ENCODE measurements at regions not wholly inside any gene's neighbourhood (a gene's known extent, or its start where the extent isn't known, plus 50 kb on each side); places are given as distances from the start of the nearest gene placed in this dataset.

- no peak for DNase-seq (ENCODE audit: low spot score)
- no peak overlapping the region for H3K4me3 Mint-ChIP-seq
- no peaks in the 10 kb centered on the region for H3K27me3 Mint-ChIP-seq (ENCODE audit: insufficient read depth, low read depth)
- H4K20me1 ChIP-seq (ENCODE audit: low read depth), result no peaks in the 10 kb centered on the region
- no peak overlapping the region for H3K9ac ChIP-seq
- no peaks in the 10 kb centered on the region for H3F3A ChIP-seq (ENCODE audit: low read depth)
- no peak overlapping the region for H3K27ac Mint-ChIP-seq
- H3K4me1 ChIP-seq, result no peaks in the 10 kb centered on the region
- H3K27ac ChIP-seq, result no peak overlapping the region
- H3K36me3 Mint-ChIP-seq, result no peaks in the 10 kb centered on the region
- no peaks in the 10 kb centered on the region for H3K79me2 ChIP-seq (ENCODE audit: low read depth)
- no peaks in the 10 kb centered on the region for H3K4me1 Mint-ChIP-seq
- H3K4me2 ChIP-seq, result no peak overlapping the region
- H2AFZ ChIP-seq (replicated peaks), result no peak overlapping the region
- peaks cover 3% of the 10 kb centered on the region for H3K9me3 ChIP-seq (ENCODE audit: low read depth)
- H3K36me3 ChIP-seq, result no peaks in the 10 kb centered on the region
- no peaks in the 10 kb centered on the region for H3K27me3 ChIP-seq
- H3K9me3 Mint-ChIP-seq, result peaks cover 8% of the 10 kb centered on the region
- TF ChIP-seq CTCF (IDR thresholded peaks at IDR 0.05) (no peak), EZH2phosphoT487 (IDR thresholded peaks at IDR 0.05) (no peak), EZH2 (IDR thresholded peaks at IDR 0.05) (no peak)
- H3K4me3 ChIP-seq, result no peak overlapping the region
Measured at GRCh38 chr7:131786204-131786603, 229.8 kb upstream of the PODXL start.

- H3K9ac ChIP-seq, result no peak overlapping the region
- peaks cover 2% of the 10 kb centered on the region for H3K27me3 Mint-ChIP-seq (ENCODE audit: insufficient read depth, low read depth)
- no peaks in the 10 kb centered on the region for H3K4me1 Mint-ChIP-seq
- no peaks in the 10 kb centered on the region for H3K79me2 ChIP-seq (ENCODE audit: low read depth)
- H2AFZ ChIP-seq (replicated peaks), result no peak overlapping the region
- H3K27me3 ChIP-seq, result no peaks in the 10 kb centered on the region
- no peaks in the 10 kb centered on the region for H4K20me1 ChIP-seq (ENCODE audit: low read depth)
- no peak overlapping the region for H3K4me2 ChIP-seq
- no peak for TF ChIP-seq EZH2phosphoT487 (IDR thresholded peaks at IDR 0.05)
- no peak for TF ChIP-seq EZH2 (IDR thresholded peaks at IDR 0.05)
- no peak for TF ChIP-seq CTCF (IDR thresholded peaks at IDR 0.05)
- no peak overlapping the region for H3K4me3 ChIP-seq
- H3K4me1 ChIP-seq, result peaks cover 5% of the 10 kb centered on the region
- H3K9me3 ChIP-seq (ENCODE audit: low read depth), result no peaks in the 10 kb centered on the region
- no peak for DNase-seq (ENCODE audit: low spot score)
- no peaks in the 10 kb centered on the region for H3F3A ChIP-seq (ENCODE audit: low read depth)
- no peak overlapping the region for H3K27ac Mint-ChIP-seq
- no peak overlapping the region for H3K4me3 Mint-ChIP-seq
- no peaks in the 10 kb centered on the region for H3K36me3 ChIP-seq
- no peaks in the 10 kb centered on the region for H3K9me3 Mint-ChIP-seq
- no peak overlapping the region for H3K27ac ChIP-seq
- H3K36me3 Mint-ChIP-seq, result no peaks in the 10 kb centered on the region
Measured at GRCh38 chr7:131778601-131779000, 222.2 kb upstream of the PODXL start.

GRCh38 chr7:131774419-131775220 lies 218.2 kb upstream of the PODXL start:
- Histone ChIP-seq H3K9ac (no peak overlapping the region), H3K27me3 (no peaks in the 10 kb centered on the region), H4K20me1 (ENCODE audit: low read depth) (no peaks in the 10 kb centered on the region), H3K4me1 (peaks cover 5% of the 10 kb centered on the region), H2AFZ (replicated peaks) (peak overlapping the region; percentile 4), H3F3A (ENCODE audit: low read depth) (no peaks in the 10 kb centered on the region), H3K4me2 (no peak overlapping the region), H3K79me2 (ENCODE audit: low read depth) (no peaks in the 10 kb centered on the region), H3K9me3 (ENCODE audit: low read depth) (no peaks in the 10 kb centered on the region), H3K36me3 (no peaks in the 10 kb centered on the region), H3K4me3 (no peak overlapping the region), H3K27ac (no peak overlapping the region)
- Mint-ChIP-seq H3K4me1 (no peaks in the 10 kb centered on the region), H3K9me3 (no peaks in the 10 kb centered on the region), H3K27me3 (ENCODE audit: insufficient read depth, low read depth) (peaks cover 4% of the 10 kb centered on the region), H3K4me3 (no peak overlapping the region), H3K36me3 (no peaks in the 10 kb centered on the region), H3K27ac (no peak overlapping the region)
- no peak for DNase-seq (ENCODE audit: low spot score)
- TF ChIP-seq EZH2phosphoT487 (IDR thresholded peaks at IDR 0.05) (no peak), EZH2 (IDR thresholded peaks at IDR 0.05) (no peak), CTCF (IDR thresholded peaks at IDR 0.05) (no peak)
